Fibroblast of skin of left biceps (primary cell): ENCODE measurements at regions not wholly inside any gene's neighbourhood (a gene's known extent, or its start where the extent isn't known, plus 50 kb on each side); places are given as distances from the start of the nearest gene placed in this dataset.
A peak's percentile ranks its signal among the peaks of the same experiment; 100 is the strongest.

Experiments used
- DNase-seq, 2 experiments: peaks; one replicate each; pipeline ENCODE4 v3.0.0-alpha.2; 2013; ENCODE audit warnings: low read depth in 2 of 2

- peak; percentile 70 to 79 for DNase-seq
Measured at GRCh38 chr6:45741437-45742171, 274.1 kb downstream of the CLIC5 start.

DNA sequence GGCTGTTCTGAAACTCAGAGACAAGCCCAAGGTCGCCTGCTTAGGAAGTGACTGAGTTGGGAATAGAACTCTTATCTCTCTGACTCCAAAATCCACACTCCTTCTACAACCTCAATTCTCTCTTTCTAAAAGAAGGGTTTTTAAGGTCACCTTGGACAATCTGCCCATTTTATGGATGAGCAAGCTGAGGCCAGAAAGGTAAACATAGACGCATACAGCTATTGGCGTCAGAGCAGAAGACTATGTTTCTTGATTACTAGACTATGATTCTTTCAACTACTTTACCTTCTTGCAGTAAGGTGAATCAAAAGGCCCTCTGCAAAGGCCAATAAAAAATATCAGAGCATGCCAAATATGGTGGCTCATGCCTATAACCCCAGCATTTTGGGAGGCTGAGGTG is 276.6 kb downstream of the CLIC5 start:
- no peak for DNase-seq

GRCh38 chr6:45738057-45738455 is 277.6 kb downstream of the CLIC5 start:
- DNase-seq = no peak

DNA sequence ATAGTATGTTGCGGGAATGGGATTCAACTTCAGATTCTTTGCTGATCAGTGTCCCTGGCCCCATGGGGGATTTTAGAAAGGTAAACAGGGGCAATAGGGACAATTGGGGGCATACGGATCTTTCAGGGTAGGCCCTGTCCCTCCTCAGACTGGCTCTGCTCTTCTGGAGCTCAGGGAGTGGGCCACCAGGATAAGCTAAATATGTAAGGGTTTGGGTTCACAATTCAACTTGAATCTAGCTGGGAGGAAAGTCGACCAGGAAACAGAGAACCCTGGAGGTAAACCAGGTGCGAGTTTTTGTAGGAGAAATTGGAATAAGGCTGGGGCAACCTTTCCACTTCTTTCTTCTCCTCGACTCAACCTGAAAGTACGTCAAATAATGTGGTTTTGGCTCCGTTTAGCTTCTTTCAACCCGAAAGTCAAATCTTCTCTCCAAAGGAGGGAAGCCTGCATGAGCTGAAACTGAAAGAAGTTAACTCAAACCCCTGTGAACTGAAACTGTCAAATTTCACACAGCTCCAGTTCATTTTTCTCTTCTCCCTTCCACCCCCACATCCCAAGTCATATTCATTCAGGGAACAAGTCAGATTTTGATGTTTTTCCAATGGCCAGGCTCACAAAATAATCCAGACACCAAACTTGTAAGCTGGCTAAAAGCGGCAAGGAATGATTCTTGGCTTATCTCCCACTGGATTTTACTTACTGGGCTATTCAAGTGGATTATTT is 278.2 kb downstream of the CLIC5 start:
- no peak for DNase-seq

DNA sequence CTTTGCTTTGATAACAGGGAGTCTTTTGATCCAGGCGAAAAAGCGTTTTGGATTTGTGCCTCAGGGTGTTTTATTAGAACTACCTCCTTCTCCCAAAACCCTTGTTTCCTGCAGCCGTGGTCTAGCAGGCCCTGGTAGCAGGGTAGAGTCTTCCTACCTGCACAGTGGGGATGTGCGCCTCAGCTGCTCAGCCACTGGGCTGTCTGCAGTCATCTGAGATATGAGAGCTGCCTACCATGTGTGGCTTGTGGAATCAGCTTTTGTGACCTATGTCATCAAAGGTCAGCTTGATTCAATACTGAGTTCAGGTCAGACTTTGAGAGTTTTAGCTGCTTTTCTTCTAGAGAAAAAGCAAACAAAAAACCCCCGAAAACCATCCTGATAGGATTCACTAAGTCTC is 279.5 kb downstream of the CLIC5 start:
- DNase-seq = no peak

- DNase-seq = no peak
Measured at GRCh38 chr6:45732731-45733130, 282.9 kb downstream of the CLIC5 start.

- no peak for DNase-seq
Measured at GRCh38 chr6:45730232-45730631, 285.4 kb downstream of the CLIC5 start.

- peak; percentile 53 to 58 for DNase-seq
Measured at GRCh38 chr6:45728674-45729073, 287.0 kb downstream of the CLIC5 start.

DNA sequence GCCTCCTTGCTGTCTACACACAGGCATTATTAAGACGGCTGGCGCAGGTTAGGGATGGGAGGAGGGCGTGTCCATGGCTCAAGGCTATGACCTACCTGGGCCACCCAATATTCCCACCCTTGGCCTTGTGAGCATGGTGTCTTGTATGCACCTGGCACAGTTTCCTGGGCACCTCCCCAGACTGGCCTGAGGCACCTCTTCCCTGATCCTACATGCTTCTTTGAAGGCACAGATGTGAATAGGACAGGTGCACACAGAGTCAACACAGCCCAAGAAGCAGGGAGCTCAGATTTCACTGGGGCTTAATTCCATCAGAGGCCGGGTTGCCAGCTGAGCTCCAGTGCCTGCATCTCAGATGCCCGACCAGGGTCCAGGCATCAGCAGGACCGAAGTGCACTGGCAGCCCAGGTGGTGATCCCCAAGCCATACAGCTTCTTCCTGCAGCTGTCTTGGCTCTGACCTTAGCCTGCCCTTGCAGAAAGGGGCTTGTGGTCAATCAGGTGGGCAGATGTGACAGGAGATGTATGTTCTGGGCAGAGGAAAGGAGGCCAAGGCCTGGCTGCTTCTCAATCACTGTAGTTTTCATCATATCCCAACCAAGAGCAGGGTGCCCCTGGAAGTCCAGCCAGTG is 287.7 kb downstream of the CLIC5 start:
- DNase-seq = no peak

DNA sequence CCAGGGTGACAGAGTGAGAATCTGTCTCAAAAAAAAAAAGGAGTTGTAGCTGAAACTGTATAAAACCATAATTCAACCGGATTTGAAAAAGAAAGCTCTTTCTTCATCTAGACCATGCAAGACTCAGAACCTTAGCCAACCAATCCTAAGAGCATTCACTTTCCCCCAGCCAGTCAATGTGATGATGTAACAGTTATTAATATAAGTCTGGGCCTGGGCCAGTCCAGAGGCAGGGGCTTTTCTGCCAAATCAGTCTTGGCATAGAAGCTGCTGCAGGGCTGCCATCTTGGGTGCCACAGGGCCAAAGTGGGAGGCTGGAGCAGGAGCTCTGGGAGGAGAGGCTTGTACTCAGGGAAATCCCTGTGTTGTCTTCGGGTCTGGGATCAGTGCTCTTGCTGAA is 288.4 kb downstream of the CLIC5 start:
- DNase-seq = no peak

DNA sequence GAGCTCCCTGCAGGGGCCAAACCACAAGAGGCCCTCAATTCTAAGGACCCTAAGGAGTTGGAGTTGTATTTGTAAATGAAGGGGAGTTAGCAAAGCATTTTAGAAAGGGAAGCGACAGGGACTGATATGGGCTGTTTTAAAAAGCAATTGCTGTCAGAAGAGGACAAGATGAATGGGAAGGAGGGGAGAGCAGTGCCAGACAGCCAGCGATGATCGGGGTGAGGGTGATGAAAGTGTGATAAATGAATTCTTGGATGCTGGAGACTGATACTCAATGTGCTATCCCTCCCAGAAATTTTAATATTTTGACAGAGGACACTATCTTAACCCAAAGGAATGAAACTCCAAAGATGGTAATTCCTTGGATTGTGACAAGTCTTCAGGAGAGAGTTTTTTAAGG is 289.2 kb downstream of the CLIC5 start:
- no peak for DNase-seq

DNA sequence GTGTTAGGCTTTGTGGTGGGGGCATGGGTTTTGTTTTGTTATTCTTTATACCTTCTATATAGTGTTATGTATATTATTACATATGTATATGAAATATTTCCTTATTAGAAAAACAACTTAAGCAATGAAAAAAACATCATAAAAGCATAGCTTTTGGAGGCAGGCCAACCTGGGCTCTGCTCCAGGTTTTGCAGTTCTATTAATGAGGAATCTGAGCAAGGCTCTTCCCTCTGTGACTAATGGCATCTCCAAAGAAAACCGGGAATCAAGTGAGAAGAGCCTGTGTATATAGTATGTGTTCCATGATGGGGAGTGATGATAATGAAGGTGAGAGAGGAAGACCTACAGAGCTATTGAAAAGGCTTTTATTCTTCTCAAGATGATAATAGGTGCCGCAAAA is 291.1 kb downstream of the CLIC5 start:
- DNase-seq = peak; percentile 90

- DNase-seq = no peak
Measured at GRCh38 chr6:45724027-45724426, 291.6 kb downstream of the CLIC5 start.

DNA sequence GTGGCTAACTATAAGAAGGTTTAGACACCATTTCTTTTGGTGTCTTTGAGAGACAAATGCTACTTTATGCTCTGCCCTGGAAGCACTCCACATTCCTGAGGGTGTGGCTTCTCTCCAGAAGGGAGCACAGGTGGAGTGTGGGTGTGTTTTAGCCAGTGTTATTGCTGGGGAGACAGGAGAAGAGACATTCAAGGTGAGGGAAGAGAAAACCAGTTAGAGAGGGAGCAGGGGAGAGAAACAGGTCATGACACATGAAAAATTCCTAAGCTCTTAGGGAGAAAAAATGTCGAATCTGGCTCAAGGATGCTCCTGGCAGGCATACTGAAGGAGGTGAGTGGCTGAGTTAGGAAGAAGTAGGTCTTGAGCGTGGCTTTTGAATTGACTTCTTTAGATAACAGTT is 292.8 kb downstream of the CLIC5 start:
- DNase-seq = no peak

- no peak for DNase-seq
Measured at GRCh38 chr6:45721665-45722064, 294.0 kb downstream of the CLIC5 start.

DNA sequence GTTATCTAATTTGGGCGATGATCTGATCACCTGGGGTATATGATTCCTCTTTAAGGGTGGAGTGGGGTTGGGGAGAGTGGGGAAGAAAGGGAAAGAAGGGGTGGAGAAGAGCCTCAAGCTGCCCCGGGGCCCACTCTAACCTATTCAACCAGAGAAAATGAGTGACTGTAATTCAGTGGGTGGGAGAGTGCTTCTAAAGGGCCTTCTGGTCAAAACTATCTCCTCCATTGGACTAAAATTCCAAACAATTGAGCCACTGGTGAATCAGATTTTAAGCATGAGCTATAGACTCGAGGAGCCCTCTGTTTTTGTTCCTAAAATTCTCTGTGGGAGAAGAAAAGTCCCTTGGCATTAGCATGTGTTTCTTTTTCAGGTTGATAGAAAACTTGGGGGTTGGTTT is 296.8 kb downstream of the CLIC5 start:
- DNase-seq = no peak

DNA sequence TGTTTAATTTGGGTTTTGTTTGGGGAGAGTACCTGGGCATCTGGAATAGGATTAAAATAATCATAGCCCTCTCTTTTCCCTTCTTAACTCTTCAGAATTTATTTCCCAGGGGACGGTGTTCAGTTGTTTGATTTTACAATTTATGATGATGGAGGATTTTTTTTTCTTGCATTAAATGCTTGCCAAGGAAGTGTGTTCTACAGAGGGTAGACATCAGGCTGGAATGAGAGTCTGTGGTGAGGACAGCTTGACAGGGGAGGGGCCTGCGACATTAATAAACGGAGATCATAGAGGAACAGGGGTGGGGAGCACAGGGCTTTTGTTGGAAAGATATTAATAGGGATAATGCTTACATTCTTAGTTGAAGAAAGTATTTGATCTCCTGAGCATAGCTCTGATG is 297.5 kb downstream of the CLIC5 start:
- no peak for DNase-seq

GRCh38 chr6:45717715-45718114 is 297.9 kb downstream of the CLIC5 start:
- no peak for DNase-seq

DNA sequence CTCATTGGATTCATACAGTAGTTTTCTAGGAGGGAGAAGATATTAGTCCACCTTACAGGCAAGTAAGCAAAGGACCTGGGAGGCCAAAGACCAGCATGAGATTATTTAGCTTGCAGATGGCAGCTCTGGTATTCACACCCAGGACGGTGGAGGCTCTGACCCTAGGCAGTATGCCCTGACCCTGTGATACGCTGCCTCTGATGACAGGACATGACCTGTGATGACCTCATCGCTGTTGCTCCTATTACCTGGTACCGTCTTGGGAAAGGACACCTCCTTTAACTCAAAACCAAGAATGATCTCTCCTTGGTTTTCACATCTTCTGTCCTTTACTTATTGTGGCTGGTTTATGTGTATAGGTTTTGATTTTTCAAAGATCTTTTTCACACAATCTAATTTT is 298.6 kb downstream of the CLIC5 start:
- DNase-seq = no peak

DNA sequence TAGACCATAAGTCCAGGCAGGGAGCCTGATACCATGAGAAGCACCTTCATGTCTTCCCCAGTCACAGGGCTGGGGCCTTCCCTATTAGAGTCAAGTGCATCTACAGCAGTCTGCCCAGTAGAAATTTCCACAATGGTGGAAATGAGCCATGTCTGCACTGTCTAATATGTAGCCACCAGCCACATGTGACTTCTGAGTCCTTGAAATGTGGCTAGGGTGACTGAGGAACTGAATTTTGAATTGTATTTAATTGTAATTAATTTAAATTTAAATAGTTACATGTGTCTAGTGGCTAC is 300.2 kb downstream of the CLIC5 start:
- no peak for DNase-seq

- DNase-seq = peak; percentile 72 to 77
Measured at GRCh38 chr6:45714741-45715507, 300.7 kb downstream of the CLIC5 start.

GRCh38 chr6:45714006-45714730 is 301.5 kb downstream of the CLIC5 start:
- no peak for DNase-seq
